ENCODE measurements at regions not wholly inside any gene's neighbourhood (a gene's known extent, or its start where the extent isn't known, plus 50 kb on each side); places are given as distances from the start of the nearest gene placed in this dataset.

GRCh38 chr5:111945535-111945934 lies 188.5 kb upstream of the NREP start:
- Mint-ChIP-seq H3K36me3 (no peaks in the 10 kb centered on the region), H3K27me3 (peaks cover 0 to 6% (median 2%) of the 10 kb centered on the region in 5 donors), H3K27ac (no peak overlapping the region), H3K4me3 (no peak overlapping the region), H3K9me3 (no peaks in the 10 kb centered on the region), H3K4me1 (no peaks in the 10 kb centered on the region)
- no peak for DNase-seq
- POLR2A ChIA-PET, result no interaction called here
- ATAC-seq, result no peak

GRCh38 chr5:111942661-111943401 lies 185.8 kb upstream of the NREP start:
- POLR2A ChIA-PET, result no interaction called here
- H3K4me1 Mint-ChIP-seq, result no peaks in the 10 kb centered on the region
- H3K9me3 Mint-ChIP-seq, result no peaks in the 10 kb centered on the region
- DNase-seq (no peak), ATAC-seq (no peak)
- peaks cover 0 to 12% (median 4%) of the 10 kb centered on the region in 5 donors for H3K27me3 Mint-ChIP-seq
- H3K27ac Mint-ChIP-seq, result no peak overlapping the region
- no peaks in the 10 kb centered on the region for H3K36me3 Mint-ChIP-seq
- H3K4me3 Mint-ChIP-seq, result no peak overlapping the region

GRCh38 chr5:111942201-111942600 lies 185.2 kb upstream of the NREP start:
- DNase-seq, result no peak
- no peak overlapping the region for H3K27ac Mint-ChIP-seq
- POLR2A ChIA-PET, result no interaction called here
- H3K27me3 Mint-ChIP-seq, result peaks cover 0 to 14% (median 4%) of the 10 kb centered on the region in 5 donors
- no peak for ATAC-seq
- H3K36me3 Mint-ChIP-seq, result no peaks in the 10 kb centered on the region
- no peaks in the 10 kb centered on the region for H3K4me1 Mint-ChIP-seq
- H3K9me3 Mint-ChIP-seq, result no peaks in the 10 kb centered on the region
- H3K4me3 Mint-ChIP-seq, result no peak overlapping the region

- POLR2A ChIA-PET, result no interaction called here
- no peak overlapping the region for H3K4me3 Mint-ChIP-seq
- DNase-seq, result no peak
- peaks cover 0 to 7% (median 0%) of the 10 kb centered on the region in 9 donors for H3K9me3 Mint-ChIP-seq
- no peak overlapping the region for H3K27ac Mint-ChIP-seq
- no peaks in the 10 kb centered on the region for H3K36me3 Mint-ChIP-seq
- H3K27me3 Mint-ChIP-seq, result peaks cover 0 to 16% (median 2%) of the 10 kb centered on the region in 5 donors
- H3K4me1 Mint-ChIP-seq, result no peaks in the 10 kb centered on the region
- ATAC-seq, result no peak
Measured at GRCh38 chr5:111937094-111937493, 180.1 kb upstream of the NREP start.

GRCh38 chr5:111935835-111936234 lies 178.8 kb upstream of the NREP start:
- H3K9me3 Mint-ChIP-seq, result peaks cover 0 to 7% (median 0%) of the 10 kb centered on the region in 9 donors
- ATAC-seq (no peak), DNase-seq (no peak)
- H3K4me1 Mint-ChIP-seq, result no peaks in the 10 kb centered on the region
- no peak overlapping the region for H3K27ac Mint-ChIP-seq
- H3K27me3 Mint-ChIP-seq, result peaks cover 0 to 16% (median 2%) of the 10 kb centered on the region in 5 donors
- no peaks in the 10 kb centered on the region for H3K36me3 Mint-ChIP-seq
- no peak overlapping the region for H3K4me3 Mint-ChIP-seq
- POLR2A ChIA-PET, result no interaction called here

- peaks cover 0 to 16% (median 2%) of the 10 kb centered on the region in 5 donors for H3K27me3 Mint-ChIP-seq
- no peak for ATAC-seq
- no peak overlapping the region for H3K27ac Mint-ChIP-seq
- H3K4me1 Mint-ChIP-seq, result no peaks in the 10 kb centered on the region
- peaks cover 0 to 7% (median 0%) of the 10 kb centered on the region in 9 donors for H3K9me3 Mint-ChIP-seq
- no peak for DNase-seq
- no peaks in the 10 kb centered on the region for H3K36me3 Mint-ChIP-seq
- POLR2A ChIA-PET, result no interaction called here
- no peak overlapping the region for H3K4me3 Mint-ChIP-seq
Measured at GRCh38 chr5:111935009-111935408, 178.0 kb upstream of the NREP start.

GRCh38 chr5:111934511-111934910 lies 177.5 kb upstream of the NREP start:
- Mint-ChIP-seq H3K4me3 (no peak overlapping the region), H3K27me3 (peaks cover 0 to 16% (median 2%) of the 10 kb centered on the region in 5 donors), H3K36me3 (no peaks in the 10 kb centered on the region), H3K4me1 (no peaks in the 10 kb centered on the region), H3K27ac (no peak overlapping the region), H3K9me3 (peaks cover 0 to 7% (median 0%) of the 10 kb centered on the region in 9 donors)
- DNase-seq, result no peak
- POLR2A ChIA-PET, result no interaction called here
- ATAC-seq, result no peak

GRCh38 chr5:111933086-111933485 lies 176.1 kb upstream of the NREP start:
- POLR2A ChIA-PET, result no interaction called here
- peaks cover 0 to 13% (median 2%) of the 10 kb centered on the region in 5 donors for H3K27me3 Mint-ChIP-seq
- peaks cover 0 to 7% (median 0%) of the 10 kb centered on the region in 9 donors for H3K9me3 Mint-ChIP-seq
- no peaks in the 10 kb centered on the region for H3K36me3 Mint-ChIP-seq
- DNase-seq, result no peak
- no peak for ATAC-seq
- H3K4me3 Mint-ChIP-seq, result no peak overlapping the region
- H3K4me1 Mint-ChIP-seq, result no peaks in the 10 kb centered on the region
- no peak overlapping the region for H3K27ac Mint-ChIP-seq

- H3K36me3 Mint-ChIP-seq, result no peaks in the 10 kb centered on the region
- no peak overlapping the region for H3K27ac Mint-ChIP-seq
- peaks cover 0 to 8% (median 2%) of the 10 kb centered on the region in 5 donors for H3K27me3 Mint-ChIP-seq
- peaks cover 0 to 7% (median 0%) of the 10 kb centered on the region in 9 donors for H3K9me3 Mint-ChIP-seq
- no peak overlapping the region for H3K4me3 Mint-ChIP-seq
- no peaks in the 10 kb centered on the region for H3K4me1 Mint-ChIP-seq
- DNase-seq (no peak), ATAC-seq (no peak)
- POLR2A ChIA-PET, result no interaction called here
Measured at GRCh38 chr5:111932628-111933027, 175.6 kb upstream of the NREP start.

- H3K4me3 Mint-ChIP-seq, result no peak overlapping the region
- DNase-seq (no peak), ATAC-seq (no peak)
- H3K36me3 Mint-ChIP-seq, result no peaks in the 10 kb centered on the region
- H3K27ac Mint-ChIP-seq, result no peak overlapping the region
- H3K4me1 Mint-ChIP-seq, result no peaks in the 10 kb centered on the region
- H3K9me3 Mint-ChIP-seq, result peaks cover 0 to 7% (median 0%) of the 10 kb centered on the region in 9 donors
- POLR2A ChIA-PET, result no interaction called here
- peaks cover 0 to 8% (median 0%) of the 10 kb centered on the region in 5 donors for H3K27me3 Mint-ChIP-seq
Measured at GRCh38 chr5:111932199-111932598, 175.2 kb upstream of the NREP start.

- Mint-ChIP-seq H3K4me3 (no peak overlapping the region), H3K9me3 (peaks cover 0 to 7% (median 0%) of the 10 kb centered on the region in 9 donors), H3K27me3 (peaks cover 0 to 5% (median 0%) of the 10 kb centered on the region in 5 donors), H3K4me1 (no peaks in the 10 kb centered on the region), H3K36me3 (no peaks in the 10 kb centered on the region), H3K27ac (no peak overlapping the region)
- POLR2A ChIA-PET, result no interaction called here
- DNase-seq (no peak), ATAC-seq (no peak)
Measured at GRCh38 chr5:111931655-111932054, 174.7 kb upstream of the NREP start.

GRCh38 chr5:111930905-111931461 lies 174.0 kb upstream of the NREP start:
- no peaks in the 10 kb centered on the region for H3K4me1 Mint-ChIP-seq
- H3K27ac Mint-ChIP-seq, result no peak overlapping the region
- H3K36me3 Mint-ChIP-seq, result no peaks in the 10 kb centered on the region
- no peak for ATAC-seq
- H3K4me3 Mint-ChIP-seq, result no peak overlapping the region
- POLR2A ChIA-PET, result no interaction called here
- H3K9me3 Mint-ChIP-seq, result peaks cover 0 to 7% (median 0%) of the 10 kb centered on the region in 9 donors
- DNase-seq, result no peak
- peaks cover 0 to 5% (median 0%) of the 10 kb centered on the region in 5 donors for H3K27me3 Mint-ChIP-seq

GRCh38 chr5:111930449-111930848 lies 173.5 kb upstream of the NREP start:
- H3K27ac Mint-ChIP-seq, result no peak overlapping the region
- no peaks in the 10 kb centered on the region for H3K4me1 Mint-ChIP-seq
- no peak for ATAC-seq
- POLR2A ChIA-PET, result no interaction called here
- H3K9me3 Mint-ChIP-seq, result peaks cover 0 to 7% (median 0%) of the 10 kb centered on the region in 9 donors
- no peaks in the 10 kb centered on the region for H3K36me3 Mint-ChIP-seq
- no peak overlapping the region for H3K4me3 Mint-ChIP-seq
- peaks cover 0 to 5% (median 0%) of the 10 kb centered on the region in 5 donors for H3K27me3 Mint-ChIP-seq
- DNase-seq, result no peak
